Thyroid gland (tissue), 4 donors: ENCODE measurements at regions not wholly inside any gene's neighbourhood (a gene's known extent, or its start where the extent isn't known, plus 50 kb on each side); places are given as distances from the start of the nearest gene placed in this dataset.

Experiments used
- DNase-seq, 2 donors: peaks; one replicate each; pipeline ENCODE4 v3.0.0-alpha.2; 2019
- H3K27ac ChIP-seq, 3 donors: fragments of 200-600 bp; sonication (generic); 1 replicate in 2 of 3; 2 replicates in 1 of 3; pipeline ENCODE4 v1.5.1; 2016 to 2019; ENCODE audit warnings: mild to moderate bottlenecking in 1 of 3, moderate library complexity in 1 of 3
- H3K27me3 ChIP-seq: fragments of 200-600 bp; sonication (generic); one replicate; pipeline ENCODE4 v1.5.1; 2019
- H3K36me3 ChIP-seq, 2 donors: fragments of 200-600 bp; sonication (generic); one replicate each; pipeline ENCODE4 v1.5.1; 2016 to 2019
- H3K4me1 ChIP-seq, 2 donors: fragments of 200-600 bp; sonication (generic); one replicate each; pipeline ENCODE4 v1.5.1; 2017 to 2019
- H3K4me3 ChIP-seq, 3 donors: fragments of 200-600 bp; sonication (generic); replicated peaks in 1 of 3; 1 replicate in 2 of 3; 2 replicates in 1 of 3; pipeline ENCODE4 v1.5.1; 2016; ENCODE audit warnings: mild to moderate bottlenecking in 1 of 3
- H3K9me3 ChIP-seq: fragments of 200-600 bp; sonication (generic); one replicate; pipeline ENCODE4 v1.5.1; 2017
- CTCF ChIP-seq, 6 experiments: fragments of 200-600 bp in 3 of 6; fragments of 450-650 bp in 3 of 6; sonication (generic) in 3 of 6; IDR thresholded peaks; one replicate each; pipeline ENCODE4 v1.5.1; 2016 to 2019; ENCODE audit warnings: antibody characterized with exemption in 6 of 6, mild to moderate bottlenecking in 2 of 6, inconsistent platforms in 1 of 6, moderate library complexity in 1 of 6
- POLR2A ChIP-seq, 2 donors: fragments of 450-650 bp; IDR thresholded peaks; one replicate each; pipeline ENCODE4 v1.6.1; 2017; ENCODE audit warnings: antibody characterized with exemption in 2 of 2, mild to moderate bottlenecking in 2 of 2, moderate library complexity in 1 of 2
- WGBS, 2 donors: methylation state at CpG; one replicate each; pipeline ENCODE4 v1.1.5; 2017; 5-methylcytosine and 5-hydroxymethylcytosine counted together
- intact Hi-C: fragments of 100-400 bp; cut with DNase I; formaldehyde crosslinking; loops from one replicate; pipeline ENCODE4 v1.15.1; 2023

DNA sequence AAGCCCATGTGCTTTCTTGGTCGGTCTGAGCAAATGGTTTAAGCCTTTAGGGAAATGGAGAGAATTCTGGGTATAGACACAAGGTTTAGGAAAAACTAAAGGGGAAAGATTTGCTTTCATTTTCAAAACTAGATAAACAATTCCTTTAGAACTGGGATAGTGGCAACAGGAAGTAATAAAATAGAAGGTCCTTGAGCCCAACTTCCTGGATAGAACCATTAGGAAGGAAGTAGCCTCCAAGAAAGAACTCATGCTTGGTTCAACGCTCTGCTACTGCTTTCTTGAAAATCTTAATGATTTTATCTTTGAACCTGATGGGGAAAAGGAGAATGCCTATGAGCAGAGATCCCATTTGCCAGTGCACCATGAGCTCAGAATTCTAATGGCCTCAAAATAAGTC is 147.0 kb upstream of the THRB start:
- no peak overlapping the region for H3K4me3 ChIP-seq
- no peak overlapping the region for H3K27ac ChIP-seq
- no peaks in the 10 kb centered on the region for H3K27me3 ChIP-seq
- no peaks in the 10 kb centered on the region for H3K4me1 ChIP-seq
- intact Hi-C loops, result no loop called here
- H3K36me3 ChIP-seq, result no peaks in the 10 kb centered on the region
- whole genome bisulfite sequencing, 2 donors, result 54 to 77% methylated on average over 2 of the region's 2 CpGs
- TF ChIP-seq POLR2A (IDR thresholded peaks at IDR 0.05), result no peak
- TF ChIP-seq CTCF (IDR thresholded peaks at IDR 0.05), result no peak
- no peak for DNase-seq
- no peaks in the 10 kb centered on the region for H3K9me3 ChIP-seq

- Histone ChIP-seq H3K4me3 (no peak overlapping the region), H3K9me3 (no peaks in the 10 kb centered on the region), H3K27me3 (no peaks in the 10 kb centered on the region), H3K27ac (no peak overlapping the region), H3K36me3 (no peaks in the 10 kb centered on the region), H3K4me1 (no peaks in the 10 kb centered on the region)
- no peak for DNase-seq
- intact Hi-C loops, result no loop called here
- no peak for TF ChIP-seq CTCF (IDR thresholded peaks at IDR 0.05)
- no peak for TF ChIP-seq POLR2A (IDR thresholded peaks at IDR 0.05)
- 90 to 96% methylated on average over 10 to 11 of the region's 11 CpGs for WGBS, 2 donors
These were observed 150.4 kb upstream of the THRB start for GRCh38 chr3:24645047-24645446.

- intact Hi-C loops, result no loop called here
- no peak for DNase-seq
- no peaks in the 10 kb centered on the region for H3K36me3 ChIP-seq
- H3K27me3 ChIP-seq, result no peaks in the 10 kb centered on the region
- H3K9me3 ChIP-seq, result no peaks in the 10 kb centered on the region
- H3K4me1 ChIP-seq, result no peaks in the 10 kb centered on the region
- H3K4me3 ChIP-seq, result no peak overlapping the region
- WGBS, 2 donors, result 94 to 97% methylated on average over 2 of the region's 2 CpGs
- no peak for TF ChIP-seq POLR2A (IDR thresholded peaks at IDR 0.05)
- no peak overlapping the region for H3K27ac ChIP-seq
These were observed 152.1 kb upstream of the THRB start for GRCh38 chr3:24646790-24647189.

- H3K4me3 ChIP-seq, result no peak overlapping the region
- WGBS, 2 donors, result 62 to 71% methylated on average over 2 of the region's 2 CpGs
- DNase-seq, result no peak
- TF ChIP-seq POLR2A (IDR thresholded peaks at IDR 0.05) (no peak), CTCF (IDR thresholded peaks at IDR 0.05) (no peak)
- H3K36me3 ChIP-seq, result no peaks in the 10 kb centered on the region
- intact Hi-C loops, result no loop called here
- H3K27ac ChIP-seq, result no peak overlapping the region
- H3K27me3 ChIP-seq, result no peaks in the 10 kb centered on the region
- H3K4me1 ChIP-seq, result no peaks in the 10 kb centered on the region
- no peaks in the 10 kb centered on the region for H3K9me3 ChIP-seq
These were observed 153.4 kb upstream of the THRB start for GRCh38 chr3:24648063-24648462.

GRCh38 chr3:24650839-24651238 is 156.2 kb upstream of the THRB start:
- no peaks in the 10 kb centered on the region for H3K27me3 ChIP-seq
- no peaks in the 10 kb centered on the region for H3K9me3 ChIP-seq
- no peaks in the 10 kb centered on the region for H3K36me3 ChIP-seq
- intact Hi-C loops, result no loop called here
- H3K4me1 ChIP-seq, result no peaks in the 10 kb centered on the region
- H3K4me3 ChIP-seq, result no peak overlapping the region
- no peak for DNase-seq
- WGBS, 2 donors, result 96 to 97% methylated on average over 1 of the region's 1 CpG
- TF ChIP-seq POLR2A (IDR thresholded peaks at IDR 0.05) (no peak), CTCF (IDR thresholded peaks at IDR 0.05) (no peak)
- H3K27ac ChIP-seq, result no peak overlapping the region
